Gastroesophageal sphincter (tissue), 3 donors: ENCODE measurements at regions not wholly inside any gene's neighbourhood (a gene's known extent, or its start where the extent isn't known, plus 50 kb on each side); places are given as distances from the start of the nearest gene placed in this dataset.

Experiments used
- EP300 ChIP-seq: sonication (generic); formaldehyde crosslinking; IDR thresholded peaks from one replicate; pipeline ENCODE4 v1.6.1; 2017; ENCODE audit warnings: antibody characterized with exemption, mild to moderate bottlenecking
- TF ChIP-seq, protein P1 (sequence below), 4 experiments: fragments of 200-600 bp in 2 of 4; fragments of 450-650 bp in 2 of 4; sonication (generic) in 1 of 4; IDR thresholded peaks; one replicate each; pipeline ENCODE4 v1.5.1; 2017 to 2019; ENCODE audit warnings: antibody characterized with exemption in 4 of 4, mild to moderate bottlenecking in 2 of 4, moderate library complexity in 2 of 4

DNA sequence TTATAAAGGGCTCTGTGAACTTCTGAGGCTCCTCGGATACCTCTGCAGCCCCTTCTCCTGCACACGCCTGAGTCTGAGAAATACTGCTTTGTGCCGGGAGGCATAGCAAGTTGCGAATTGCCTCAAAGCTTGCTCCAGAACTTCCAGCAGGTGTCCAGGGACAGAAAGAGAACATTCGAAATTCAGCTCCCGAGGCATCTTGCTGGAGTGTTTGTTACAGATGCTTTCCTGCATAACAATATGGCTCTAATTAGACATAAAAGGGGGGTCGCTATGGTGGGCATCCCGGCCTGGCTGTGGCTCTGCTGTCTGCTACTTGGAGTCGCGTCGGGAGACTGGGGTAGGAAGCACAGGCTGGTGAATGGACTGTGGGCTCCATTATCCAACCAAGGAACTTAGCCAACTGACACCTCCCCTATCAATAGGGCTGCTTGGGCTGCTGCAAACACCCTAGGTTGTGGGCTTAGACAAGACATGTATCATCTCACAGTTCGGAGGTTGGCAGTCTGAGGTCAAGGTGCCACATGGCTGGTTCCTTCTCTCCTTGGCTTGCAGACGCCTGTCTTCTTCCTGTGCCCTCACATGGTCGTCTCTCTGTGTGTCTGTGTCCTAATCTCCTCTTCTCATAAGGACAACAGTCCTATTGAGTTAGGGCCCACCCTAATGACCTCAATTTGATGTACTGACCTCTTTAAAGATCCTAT is 607.0 kb downstream of the NPHP4 start:
- TF ChIP-seq, protein P1, sequence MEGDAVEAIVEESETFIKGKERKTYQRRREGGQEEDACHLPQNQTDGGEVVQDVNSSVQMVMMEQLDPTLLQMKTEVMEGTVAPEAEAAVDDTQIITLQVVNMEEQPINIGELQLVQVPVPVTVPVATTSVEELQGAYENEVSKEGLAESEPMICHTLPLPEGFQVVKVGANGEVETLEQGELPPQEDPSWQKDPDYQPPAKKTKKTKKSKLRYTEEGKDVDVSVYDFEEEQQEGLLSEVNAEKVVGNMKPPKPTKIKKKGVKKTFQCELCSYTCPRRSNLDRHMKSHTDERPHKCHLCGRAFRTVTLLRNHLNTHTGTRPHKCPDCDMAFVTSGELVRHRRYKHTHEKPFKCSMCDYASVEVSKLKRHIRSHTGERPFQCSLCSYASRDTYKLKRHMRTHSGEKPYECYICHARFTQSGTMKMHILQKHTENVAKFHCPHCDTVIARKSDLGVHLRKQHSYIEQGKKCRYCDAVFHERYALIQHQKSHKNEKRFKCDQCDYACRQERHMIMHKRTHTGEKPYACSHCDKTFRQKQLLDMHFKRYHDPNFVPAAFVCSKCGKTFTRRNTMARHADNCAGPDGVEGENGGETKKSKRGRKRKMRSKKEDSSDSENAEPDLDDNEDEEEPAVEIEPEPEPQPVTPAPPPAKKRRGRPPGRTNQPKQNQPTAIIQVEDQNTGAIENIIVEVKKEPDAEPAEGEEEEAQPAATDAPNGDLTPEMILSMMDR (IDR thresholded peaks at IDR 0.05), result no peak
- no peak for TF ChIP-seq EP300
